GM21529 (cell line): ENCODE measurements at regions not wholly inside any gene's neighbourhood (a gene's known extent, or its start where the extent isn't known, plus 50 kb on each side); places are given as distances from the start of the nearest gene placed in this dataset.
"Not testable (repeated sequence)": the region's sequence is repeated elsewhere in the genome, so short reads cannot be mapped to it uniquely, and the experiment has no call there.

Experiments used
- ATAC-seq: cut with Tn5 transposase; IDR thresholded peaks from one replicate; pipeline ENCODE4 v1.9.1; 2021; ENCODE audit not compliant: unreplicated experiment

GRCh38 chr1:168490306-168490705 lies 53.5 kb downstream of the XCL2 start:
- no peak for ATAC-seq

- ATAC-seq = no peak
Measured at GRCh38 chr1:168488138-168488537, 55.7 kb downstream of the XCL2 start.

- not testable (repeated sequence) for ATAC-seq
Measured at GRCh38 chr1:168486820-168487219, 57.0 kb downstream of the XCL2 start.

- no peak for ATAC-seq
Measured at GRCh38 chr1:168485048-168485447, 58.7 kb downstream of the XCL2 start.

GRCh38 chr1:168484083-168484482 lies 59.7 kb downstream of the XCL2 start:
- no peak for ATAC-seq

GRCh38 chr1:168483539-168483938 lies 60.3 kb downstream of the XCL2 start:
- ATAC-seq = no peak

GRCh38 chr1:168482106-168482505 lies 61.7 kb downstream of the XCL2 start:
- ATAC-seq = no peak

GRCh38 chr1:168481586-168481985 lies 62.2 kb downstream of the XCL2 start:
- no peak for ATAC-seq

GRCh38 chr1:168480997-168481396 lies 62.8 kb downstream of the XCL2 start:
- ATAC-seq = no peak

- no peak for ATAC-seq
Measured at GRCh38 chr1:168477792-168478191, 66.0 kb downstream of the XCL2 start.

- ATAC-seq = no peak
Measured at GRCh38 chr1:168476588-168477385, 67.0 kb downstream of the XCL2 start.

GRCh38 chr1:168474322-168474721 lies 69.5 kb downstream of the XCL2 start:
- no peak for ATAC-seq

- ATAC-seq = no peak
Measured at GRCh38 chr1:168473126-168473525, 70.7 kb downstream of the XCL2 start.

- no peak for ATAC-seq
Measured at GRCh38 chr1:168472223-168472622, 71.6 kb downstream of the XCL2 start.

- no peak for ATAC-seq
Measured at GRCh38 chr1:168470901-168471431, 72.8 kb downstream of the XCL2 start.

GRCh38 chr1:168469690-168470089 lies 74.1 kb downstream of the XCL2 start:
- no peak for ATAC-seq

GRCh38 chr1:168468822-168469221 lies 75.0 kb downstream of the XCL2 start:
- no peak for ATAC-seq

GRCh38 chr1:168468042-168468809 lies 75.6 kb downstream of the XCL2 start:
- ATAC-seq = no peak

GRCh38 chr1:168467452-168467851 lies 76.3 kb downstream of the XCL2 start:
- ATAC-seq = no peak

GRCh38 chr1:168466714-168467131 lies 77.1 kb downstream of the XCL2 start:
- peak; percentile 64 for ATAC-seq

- peak; percentile 59 for ATAC-seq
Measured at GRCh38 chr1:168466092-168466713, 77.6 kb downstream of the XCL2 start.
